ENCODE measurements at regions not wholly inside any gene's neighbourhood (a gene's known extent, or its start where the extent isn't known, plus 50 kb on each side); places are given as distances from the start of the nearest gene placed in this dataset.

DNA sequence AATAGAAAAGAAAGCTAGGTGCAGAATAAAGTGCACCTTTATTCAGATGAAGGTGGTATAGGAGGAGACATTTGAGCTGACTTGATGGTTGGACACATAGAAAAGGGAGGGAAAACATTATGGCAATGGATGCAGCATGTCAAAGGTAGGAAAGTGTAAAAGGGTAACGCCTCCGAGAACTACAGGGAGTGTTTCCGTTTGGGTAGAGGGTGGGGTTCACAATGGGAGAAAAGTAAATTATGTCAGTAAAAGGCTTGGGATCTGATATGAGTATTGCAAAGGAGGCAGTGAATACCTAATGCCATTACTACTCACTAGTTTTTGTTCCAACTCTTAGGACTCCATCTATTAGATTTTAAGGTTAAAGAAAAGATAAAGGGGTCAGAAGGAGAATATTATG lies 59.5 kb downstream of the FAT3 start:
- Histone ChIP-seq H3K9me2 (replicated peaks; ENCODE audit: insufficient read depth, low read length) (no peaks in the 10 kb centered on the region), H3K4me2 (ENCODE audit: low read depth, low read length, poor library complexity, severe bottlenecking) (no peak overlapping the region), H3K27me3 (ENCODE audit: low read length) (no peaks in the 10 kb centered on the region), H2AFZ (ENCODE audit: low read depth, low read length, severe bottlenecking) (no peak overlapping the region), H3K36me3 (ENCODE audit: low read length) (no peaks in the 10 kb centered on the region), H3K9ac (ENCODE audit: low read length) (no peak overlapping the region), H3K79me2 (ENCODE audit: insufficient read depth, low read length) (no peaks in the 10 kb centered on the region), H3K4me3 (ENCODE audit: insufficient read depth, low read length, poor library complexity, severe bottlenecking) (no peak overlapping the region), H3K27ac (ENCODE audit: low read depth, low read length) (no peak overlapping the region), H3F3A (ENCODE audit: insufficient read depth) (no peaks in the 10 kb centered on the region), H3K9me3 (ENCODE audit: insufficient read depth, low read length) (no peaks in the 10 kb centered on the region), H4K20me1 (ENCODE audit: low read depth, low read length) (no peaks in the 10 kb centered on the region)
- TF ChIP-seq EZH2phosphoT487 (conservative IDR thresholded peaks at IDR 0.05; ENCODE audit: low read length): no peak
- TF ChIP-seq, protein P1, sequence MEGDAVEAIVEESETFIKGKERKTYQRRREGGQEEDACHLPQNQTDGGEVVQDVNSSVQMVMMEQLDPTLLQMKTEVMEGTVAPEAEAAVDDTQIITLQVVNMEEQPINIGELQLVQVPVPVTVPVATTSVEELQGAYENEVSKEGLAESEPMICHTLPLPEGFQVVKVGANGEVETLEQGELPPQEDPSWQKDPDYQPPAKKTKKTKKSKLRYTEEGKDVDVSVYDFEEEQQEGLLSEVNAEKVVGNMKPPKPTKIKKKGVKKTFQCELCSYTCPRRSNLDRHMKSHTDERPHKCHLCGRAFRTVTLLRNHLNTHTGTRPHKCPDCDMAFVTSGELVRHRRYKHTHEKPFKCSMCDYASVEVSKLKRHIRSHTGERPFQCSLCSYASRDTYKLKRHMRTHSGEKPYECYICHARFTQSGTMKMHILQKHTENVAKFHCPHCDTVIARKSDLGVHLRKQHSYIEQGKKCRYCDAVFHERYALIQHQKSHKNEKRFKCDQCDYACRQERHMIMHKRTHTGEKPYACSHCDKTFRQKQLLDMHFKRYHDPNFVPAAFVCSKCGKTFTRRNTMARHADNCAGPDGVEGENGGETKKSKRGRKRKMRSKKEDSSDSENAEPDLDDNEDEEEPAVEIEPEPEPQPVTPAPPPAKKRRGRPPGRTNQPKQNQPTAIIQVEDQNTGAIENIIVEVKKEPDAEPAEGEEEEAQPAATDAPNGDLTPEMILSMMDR (IDR thresholded peaks at IDR 0.05; ENCODE audit: insufficient read depth, low read length, poor library complexity, severe bottlenecking): no peak

DNA sequence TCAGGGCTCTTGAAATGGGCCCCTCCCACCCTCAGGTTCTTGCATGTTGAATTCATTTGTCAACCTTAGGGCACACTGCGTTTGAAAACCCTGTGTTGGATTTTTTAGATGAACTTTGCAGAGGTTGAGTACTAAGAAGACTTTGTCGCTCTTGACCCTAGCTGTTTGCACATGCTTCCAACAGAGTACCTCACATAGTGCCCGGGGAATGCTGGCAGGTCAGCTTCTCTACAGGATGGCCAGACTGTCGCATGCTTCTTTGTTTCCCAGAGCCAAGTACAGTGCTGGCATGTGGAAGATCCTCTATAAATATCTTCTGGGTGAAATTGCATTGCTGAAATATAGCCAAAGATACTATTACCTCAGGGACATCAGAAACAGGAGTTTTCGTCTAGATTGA lies 59.9 kb downstream of the FAT3 start:
- Histone ChIP-seq H3F3A (ENCODE audit: insufficient read depth) (no peaks in the 10 kb centered on the region), H3K9ac (ENCODE audit: low read length) (no peak overlapping the region)
- TF ChIP-seq EZH2phosphoT487 (conservative IDR thresholded peaks at IDR 0.05; ENCODE audit: low read length): no peak
- TF ChIP-seq, protein P1 (IDR thresholded peaks at IDR 0.05; ENCODE audit: insufficient read depth, low read length, poor library complexity, severe bottlenecking): no peak

DNA sequence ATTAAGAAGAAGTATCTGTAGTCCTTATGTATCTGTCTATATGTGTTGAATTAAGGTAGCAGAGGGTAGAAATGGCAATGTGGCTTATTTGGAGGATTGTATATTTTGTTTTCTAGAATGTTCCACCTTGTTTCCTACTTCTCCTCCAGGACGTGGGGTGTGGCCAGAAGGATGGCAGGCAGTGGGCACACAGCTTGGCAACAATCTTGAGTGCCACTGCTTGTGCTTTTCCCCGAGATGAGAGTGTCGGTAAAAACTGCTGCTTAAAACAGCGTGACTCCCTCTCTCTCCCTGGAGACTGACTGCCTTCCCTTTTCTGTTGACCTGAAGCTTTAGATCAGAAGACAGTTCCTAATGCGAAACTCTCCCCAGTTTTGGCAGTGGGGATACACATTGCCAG lies 61.2 kb downstream of the FAT3 start:
- no peak overlapping the region for H3K27ac ChIP-seq (ENCODE audit: low read depth, low read length)
- TF ChIP-seq, protein P1 (IDR thresholded peaks at IDR 0.05; ENCODE audit: insufficient read depth, low read length, poor library complexity, severe bottlenecking): no peak
- TF ChIP-seq EZH2phosphoT487 (conservative IDR thresholded peaks at IDR 0.05; ENCODE audit: low read length): no peak
- H3K79me2 ChIP-seq (ENCODE audit: insufficient read depth, low read length): no peaks in the 10 kb centered on the region
- no peaks in the 10 kb centered on the region for H3K9me2 ChIP-seq (replicated peaks; ENCODE audit: insufficient read depth, low read length)
- no peak overlapping the region for H3K4me3 ChIP-seq (ENCODE audit: insufficient read depth, low read length, poor library complexity, severe bottlenecking)
- no peaks in the 10 kb centered on the region for H4K20me1 ChIP-seq (ENCODE audit: low read depth, low read length)
- H3K27me3 ChIP-seq (ENCODE audit: low read length): no peaks in the 10 kb centered on the region
- H3K36me3 ChIP-seq (ENCODE audit: low read length): no peaks in the 10 kb centered on the region
- H3K9ac ChIP-seq (ENCODE audit: low read length): no peak overlapping the region
- H3F3A ChIP-seq (ENCODE audit: insufficient read depth): no peaks in the 10 kb centered on the region
- H2AFZ ChIP-seq (ENCODE audit: low read depth, low read length, severe bottlenecking): no peak overlapping the region
- H3K4me2 ChIP-seq (ENCODE audit: low read depth, low read length, poor library complexity, severe bottlenecking): no peak overlapping the region
- H3K9me3 ChIP-seq (ENCODE audit: insufficient read depth, low read length): no peaks in the 10 kb centered on the region

More for the DNA sequence above, 59.9 kb downstream of the FAT3 start:
- Histone ChIP-seq H3K9me2 (replicated peaks; ENCODE audit: insufficient read depth, low read length) (no peaks in the 10 kb centered on the region), H3K4me2 (ENCODE audit: low read depth, low read length, poor library complexity, severe bottlenecking) (no peak overlapping the region), H3K36me3 (ENCODE audit: low read length) (no peaks in the 10 kb centered on the region), H4K20me1 (ENCODE audit: low read depth, low read length) (no peaks in the 10 kb centered on the region), H3K79me2 (ENCODE audit: insufficient read depth, low read length) (no peaks in the 10 kb centered on the region), H3K4me3 (ENCODE audit: insufficient read depth, low read length, poor library complexity, severe bottlenecking) (no peak overlapping the region), H3K9me3 (ENCODE audit: insufficient read depth, low read length) (no peaks in the 10 kb centered on the region), H3K27me3 (ENCODE audit: low read length) (no peaks in the 10 kb centered on the region), H2AFZ (ENCODE audit: low read depth, low read length, severe bottlenecking) (no peak overlapping the region), H3K27ac (ENCODE audit: low read depth, low read length) (no peak overlapping the region)

Data from SU-DHL-6 (cell line).